G401.6 (cell line): ENCODE measurements at regions not wholly inside any gene's neighbourhood (a gene's known extent, or its start where the extent isn't known, plus 50 kb on each side); places are given as distances from the start of the nearest gene placed in this dataset.

Experiments used
- FAIRE-seq: peaks from 2 replicates; lab custom pipeline; 2012; peaks lifted over from hg19 to GRCh38; lab: Jason Lieb, UNC

GRCh38 chr4:28686618-28687017 lies 1826.0 kb downstream of the STIM2 start:
- no peak for FAIRE-seq

GRCh38 chr4:28690890-28691289 lies 1830.2 kb downstream of the STIM2 start:
- no peak for FAIRE-seq

- FAIRE-seq = no peak
Measured at GRCh38 chr4:28702571-28702970, 1841.9 kb downstream of the STIM2 start.

GRCh38 chr4:28709891-28710290 lies 1849.2 kb downstream of the STIM2 start:
- no peak for FAIRE-seq

GRCh38 chr4:28723371-28723770 lies 1862.7 kb downstream of the STIM2 start:
- no peak for FAIRE-seq

- FAIRE-seq = no peak
Measured at GRCh38 chr4:28724239-28724638, 1863.6 kb downstream of the STIM2 start.

GRCh38 chr4:28730304-28730703 lies 1869.7 kb downstream of the STIM2 start:
- FAIRE-seq = no peak

- FAIRE-seq = no peak
Measured at GRCh38 chr4:28744066-28744465, 1883.4 kb downstream of the STIM2 start.

GRCh38 chr4:28754376-28754775 lies 1893.7 kb downstream of the STIM2 start:
- FAIRE-seq = no peak

GRCh38 chr4:28755081-28755480 lies 1894.4 kb downstream of the STIM2 start:
- FAIRE-seq = no peak

GRCh38 chr4:28759064-28759463 lies 1898.4 kb downstream of the STIM2 start:
- FAIRE-seq = no peak

- no peak for FAIRE-seq
Measured at GRCh38 chr4:28760003-28760402, 1899.4 kb downstream of the STIM2 start.

GRCh38 chr4:28772066-28772465 lies 1911.4 kb downstream of the STIM2 start:
- FAIRE-seq = no peak

GRCh38 chr4:28772788-28773187 lies 1912.1 kb downstream of the STIM2 start:
- FAIRE-seq = no peak

GRCh38 chr4:28774344-28774743 lies 1913.7 kb downstream of the STIM2 start:
- FAIRE-seq = no peak

- FAIRE-seq = no peak
Measured at GRCh38 chr4:28776004-28776403, 1915.4 kb downstream of the STIM2 start.

- peak; percentile 8 for FAIRE-seq
Measured at GRCh38 chr4:28784188-28784587, 1923.5 kb downstream of the STIM2 start.

GRCh38 chr4:28787947-28788346 lies 1927.3 kb downstream of the STIM2 start:
- FAIRE-seq = no peak

- no peak for FAIRE-seq
Measured at GRCh38 chr4:28788929-28789490, 1928.4 kb downstream of the STIM2 start.

- FAIRE-seq = no peak
Measured at GRCh38 chr4:28792917-28793597, 1927.1 kb upstream of the PCDH7 start.

GRCh38 chr4:28799696-28800095 lies 1920.5 kb upstream of the PCDH7 start:
- FAIRE-seq = no peak

- no peak for FAIRE-seq
Measured at GRCh38 chr4:28811025-28811424, 1909.1 kb upstream of the PCDH7 start.

- FAIRE-seq = no peak
Measured at GRCh38 chr4:28822163-28822562, 1898.0 kb upstream of the PCDH7 start.

- FAIRE-seq = no peak
Measured at GRCh38 chr4:28827866-28828265, 1892.3 kb upstream of the PCDH7 start.
